CD14-positive monocyte (primary cell): ENCODE measurements at regions not wholly inside any gene's neighbourhood (a gene's known extent, or its start where the extent isn't known, plus 50 kb on each side); places are given as distances from the start of the nearest gene placed in this dataset.

Source experiments
- DNase-seq, 3 donors: peaks; one replicate each; pipeline ENCODE4 v3.0.0-alpha.2; 2011 to 2022
- H2AFZ ChIP-seq: 2 replicates; pipeline ENCODE4 v1.6.0; 2012; ENCODE audit warnings: mild to moderate bottlenecking, low read depth, low read length, inconsistent platforms; ENCODE audit not compliant: insufficient read depth, poor library complexity, severe bottlenecking
- H3K27ac ChIP-seq, 2 donors: 1 replicate in 1 of 2; 2 replicates in 1 of 2; pipeline ENCODE4 v1.5.1; 2012 to 2013; ENCODE audit warnings: low read length in 2 of 2, control low read depth in 1 of 2, inconsistent platforms in 1 of 2, low read depth in 1 of 2, mild to moderate bottlenecking in 1 of 2
- H3K27me3 ChIP-seq, 2 donors: one replicate each; pipeline versions ENCODE4 v1.6.0 to v1.6.1; 2011 to 2013; ENCODE audit warnings: low read length in 2 of 2; ENCODE audit not compliant: control insufficient read depth in 2 of 2, insufficient read depth in 2 of 2
- H3K36me3 ChIP-seq, 2 donors: replicated peaks in 1 of 2; 1 replicate in 1 of 2; 2 replicates in 1 of 2; pipeline versions ENCODE4 v1.5.1 to v1.6.1; 2012 to 2013; ENCODE audit warnings: low read length in 2 of 2, control low read depth in 1 of 2, inconsistent platforms in 1 of 2, mild to moderate bottlenecking in 1 of 2; ENCODE audit not compliant: insufficient read depth in 2 of 2, control insufficient read depth in 1 of 2
- H3K4me1 ChIP-seq, 2 donors: 1 replicate in 1 of 2; 2 replicates in 1 of 2; pipeline versions ENCODE4 v1.5.1 to v1.6.1; 2012 to 2013; ENCODE audit warnings: low read length in 2 of 2, control low read depth in 1 of 2, inconsistent platforms in 1 of 2, mild to moderate bottlenecking in 1 of 2, moderate library complexity in 1 of 2; ENCODE audit not compliant: insufficient read depth in 2 of 2, control insufficient read depth in 1 of 2
- H3K4me2 ChIP-seq: replicated peaks from 2 replicates; pipeline ENCODE3; 2012; ENCODE audit warnings: low read length, moderate library complexity, mild to moderate bottlenecking; ENCODE audit not compliant: poor library complexity, severe bottlenecking; ENCODE audit errors: extremely low read depth
- H3K4me3 ChIP-seq, 3 experiments: fragments of 200-600 bp in 1 of 3; sonication (generic) in 1 of 3; replicated peaks in 1 of 3; 1 replicate in 2 of 3; 2 replicates in 1 of 3; pipeline ENCODE4 v1.5.1; 2011 to 2013; ENCODE audit warnings: low read length in 3 of 3, mild to moderate bottlenecking in 3 of 3, control low read depth in 2 of 3, low read depth in 2 of 3, inconsistent platforms in 1 of 3, moderate library complexity in 1 of 3
- H3K79me2 ChIP-seq: 2 replicates; pipeline ENCODE4 v1.6.0; 2012; ENCODE audit warnings: mild to moderate bottlenecking, control low read depth, inconsistent platforms, low read length, moderate library complexity; ENCODE audit not compliant: insufficient read depth
- H3K9ac ChIP-seq: 2 replicates; pipeline ENCODE4 v1.6.0; 2017; ENCODE audit warnings: low read length, mild to moderate bottlenecking; ENCODE audit not compliant: insufficient read depth, poor library complexity, severe bottlenecking
- H3K9me3 ChIP-seq, 2 donors: replicated peaks in 1 of 2; 1 replicate in 1 of 2; 2 replicates in 1 of 2; pipeline versions ENCODE4 v1.5.1 to v1.6.1; 2012 to 2013; ENCODE audit warnings: low read length in 2 of 2, control low read depth in 1 of 2; ENCODE audit not compliant: control insufficient read depth in 1 of 2, insufficient read depth in 1 of 2
- H4K20me1 ChIP-seq: 2 replicates; pipeline ENCODE4 v1.6.0; 2012; ENCODE audit warnings: mild to moderate bottlenecking, low read length, control low read depth, moderate library complexity; ENCODE audit not compliant: insufficient read depth
- H3K27ac Mint-ChIP-seq, 7 donors: one replicate each; pipeline ENCODE4 v1.8.0; 2020; ENCODE audit warnings: mild to moderate bottlenecking in 7 of 7, mixed read lengths in 7 of 7, moderate library complexity in 6 of 7, inconsistent platforms in 2 of 7
- H3K27me3 Mint-ChIP-seq, 3 donors: one replicate each; pipeline ENCODE4 v1.8.0; 2021 to 2022; ENCODE audit warnings: low read depth in 3 of 3, mild to moderate bottlenecking in 3 of 3, mixed read lengths in 3 of 3, moderate library complexity in 3 of 3, inconsistent platforms in 1 of 3
- H3K36me3 Mint-ChIP-seq, 2 donors: one replicate each; pipeline ENCODE4 v1.8.0; 2020; ENCODE audit warnings: mixed read lengths in 2 of 2, inconsistent platforms in 1 of 2, mild to moderate bottlenecking in 1 of 2
- H3K4me1 Mint-ChIP-seq: one replicate; pipeline ENCODE4 v1.8.0; 2020; ENCODE audit warnings: mild to moderate bottlenecking, mixed read lengths
- H3K4me3 Mint-ChIP-seq, 2 donors: one replicate each; pipeline ENCODE4 v1.8.0; 2020; ENCODE audit warnings: mild to moderate bottlenecking in 2 of 2, mixed read lengths in 2 of 2, moderate library complexity in 1 of 2
- H3K9me3 Mint-ChIP-seq, 7 donors: one replicate each; pipeline ENCODE4 v1.8.0; 2020 to 2022; ENCODE audit warnings: mixed read lengths in 7 of 7, mild to moderate bottlenecking in 6 of 7, moderate library complexity in 6 of 7, inconsistent platforms in 2 of 7
- WGBS: methylation state at CpG from one replicate; pipeline ENCODE4 v1.1.5; 2013; ENCODE audit warnings: missing lambda C conversion rate; ENCODE audit not compliant: insufficient coverage; 5-methylcytosine and 5-hydroxymethylcytosine counted together
- intact Hi-C, 2 donors: fragments of 100-400 bp; cut with micrococcal nuclease; formaldehyde crosslinking; loops; one replicate each; pipeline versions ENCODE4 v1.15.0 to v1.15.1; 2023
- TF ChIP-seq, protein P1 (sequence below): fragments of 200-600 bp; IDR thresholded peaks from one replicate; pipeline ENCODE4 v1.8.0; 2022; ENCODE audit warnings: antibody characterized with exemption, mild to moderate bottlenecking

DNA sequence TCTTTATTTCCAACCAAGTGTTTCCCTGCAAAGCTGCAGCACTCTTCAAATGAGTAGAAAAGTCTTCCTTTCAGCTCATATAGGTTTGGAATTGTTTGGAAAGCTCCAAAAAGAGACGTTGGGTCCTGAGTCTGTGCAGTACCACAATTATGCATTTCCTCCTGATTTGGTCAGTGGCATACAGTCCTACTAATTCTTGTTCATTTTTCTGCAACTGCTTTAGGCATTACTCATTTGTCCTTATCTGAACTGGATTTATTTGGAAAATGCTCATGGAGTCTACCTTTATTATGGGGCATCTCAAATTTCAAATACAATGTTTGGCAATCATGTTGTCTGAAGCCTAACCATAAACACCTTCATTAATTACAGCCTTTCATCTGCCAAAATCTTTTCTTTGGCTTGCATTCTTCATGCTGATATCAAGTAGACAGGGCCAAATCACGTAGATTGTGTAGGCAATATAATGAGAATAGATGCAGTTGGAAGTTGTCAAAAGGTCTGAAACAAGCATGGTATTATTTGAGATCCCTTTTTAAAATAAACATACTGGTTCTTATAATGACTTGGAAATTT, 232.8 kb downstream of the TLE1 start:
- H3K4me3 Mint-ChIP-seq, result no peak overlapping the region
- TF ChIP-seq, protein P1, sequence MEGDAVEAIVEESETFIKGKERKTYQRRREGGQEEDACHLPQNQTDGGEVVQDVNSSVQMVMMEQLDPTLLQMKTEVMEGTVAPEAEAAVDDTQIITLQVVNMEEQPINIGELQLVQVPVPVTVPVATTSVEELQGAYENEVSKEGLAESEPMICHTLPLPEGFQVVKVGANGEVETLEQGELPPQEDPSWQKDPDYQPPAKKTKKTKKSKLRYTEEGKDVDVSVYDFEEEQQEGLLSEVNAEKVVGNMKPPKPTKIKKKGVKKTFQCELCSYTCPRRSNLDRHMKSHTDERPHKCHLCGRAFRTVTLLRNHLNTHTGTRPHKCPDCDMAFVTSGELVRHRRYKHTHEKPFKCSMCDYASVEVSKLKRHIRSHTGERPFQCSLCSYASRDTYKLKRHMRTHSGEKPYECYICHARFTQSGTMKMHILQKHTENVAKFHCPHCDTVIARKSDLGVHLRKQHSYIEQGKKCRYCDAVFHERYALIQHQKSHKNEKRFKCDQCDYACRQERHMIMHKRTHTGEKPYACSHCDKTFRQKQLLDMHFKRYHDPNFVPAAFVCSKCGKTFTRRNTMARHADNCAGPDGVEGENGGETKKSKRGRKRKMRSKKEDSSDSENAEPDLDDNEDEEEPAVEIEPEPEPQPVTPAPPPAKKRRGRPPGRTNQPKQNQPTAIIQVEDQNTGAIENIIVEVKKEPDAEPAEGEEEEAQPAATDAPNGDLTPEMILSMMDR, result no peak
- Histone ChIP-seq H3K4me3 (no peak overlapping the region), H3K4me2 (no peak overlapping the region), H4K20me1 (no peaks in the 10 kb centered on the region), H2AFZ (no peak overlapping the region), H3K27ac (no peak overlapping the region), H3K36me3 (no peaks in the 10 kb centered on the region), H3K27me3 (no peaks in the 10 kb centered on the region), H3K9me3 (no peaks in the 10 kb centered on the region), H3K9ac (no peak overlapping the region), H3K79me2 (no peaks in the 10 kb centered on the region), H3K4me1 (no peaks in the 10 kb centered on the region)
- no peaks in the 10 kb centered on the region for H3K4me1 Mint-ChIP-seq
- DNase-seq, result no peak
- intact Hi-C loops, result no loop called here
- peaks cover 0 to 3% (median 1%) of the 10 kb centered on the region in 3 donors for H3K27me3 Mint-ChIP-seq
- no CpG with 5 or more reads among the region's 2 CpGs for WGBS
- H3K36me3 Mint-ChIP-seq, result no peaks in the 10 kb centered on the region
- no peak overlapping the region for H3K27ac Mint-ChIP-seq
- H3K9me3 Mint-ChIP-seq, result peaks cover 0 to 15% (median 2%) of the 10 kb centered on the region in 7 donors

DNA sequence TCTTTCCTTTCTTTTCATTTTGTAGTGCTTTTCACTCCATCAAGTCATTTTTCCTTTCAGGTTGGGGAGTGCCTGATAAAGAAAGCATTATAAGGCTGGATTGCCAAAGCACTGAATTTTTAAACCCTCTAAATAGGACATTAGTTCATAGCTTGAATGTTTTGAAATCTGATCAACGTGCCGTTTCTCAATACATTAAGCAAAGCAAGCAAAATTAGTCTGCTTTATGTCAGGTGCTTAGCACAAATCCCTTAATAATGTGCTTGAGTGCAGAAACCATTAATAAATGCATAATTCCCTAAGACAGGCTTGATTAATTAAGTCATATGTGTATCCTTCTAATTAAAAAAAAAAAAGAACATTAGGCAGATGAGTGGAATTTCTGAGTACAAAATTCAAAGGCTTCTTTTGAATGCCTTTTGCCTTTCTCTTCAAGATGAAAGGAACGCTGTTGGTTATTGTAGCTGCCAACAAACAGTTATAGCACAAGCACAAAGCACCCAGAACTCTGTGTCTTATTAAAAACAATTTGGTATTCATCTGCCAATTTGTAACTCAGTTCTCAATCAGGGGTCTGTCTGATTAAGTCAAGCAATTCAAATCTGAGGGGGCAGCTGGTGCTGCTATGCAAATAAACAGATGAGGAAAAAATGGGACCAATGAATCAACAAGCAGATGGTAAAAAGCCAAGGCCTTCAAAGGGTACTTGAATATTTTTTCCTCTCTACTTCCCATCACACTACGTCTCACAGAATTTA, 233.7 kb downstream of the TLE1 start:
- Histone ChIP-seq H3K4me2 (no peak overlapping the region), H2AFZ (no peak overlapping the region), H3K36me3 (no peaks in the 10 kb centered on the region), H3K27me3 (no peaks in the 10 kb centered on the region), H3K4me3 (no peak overlapping the region), H4K20me1 (no peaks in the 10 kb centered on the region), H3K79me2 (no peaks in the 10 kb centered on the region), H3K4me1 (no peaks in the 10 kb centered on the region), H3K9me3 (no peaks in the 10 kb centered on the region), H3K27ac (no peak overlapping the region), H3K9ac (no peak overlapping the region)
- DNase-seq, result no peak
- WGBS, result 100% methylated on average over 1 of the region's 4 CpGs
- Mint-ChIP-seq H3K4me3 (no peak overlapping the region), H3K36me3 (no peaks in the 10 kb centered on the region), H3K9me3 (peaks cover 0 to 19% (median 3%) of the 10 kb centered on the region in 7 donors), H3K4me1 (no peaks in the 10 kb centered on the region), H3K27ac (no peak overlapping the region), H3K27me3 (peaks cover 0 to 3% (median 1%) of the 10 kb centered on the region in 3 donors)
- intact Hi-C loops, result no loop called here
- TF ChIP-seq, protein P1, result no peak
